ENCODE measurements at regions not wholly inside any gene's neighbourhood (a gene's known extent, or its start where the extent isn't known, plus 50 kb on each side); places are given as distances from the start of the nearest gene placed in this dataset.

GRCh38 chr11:31995032-31995431, 95.8 kb upstream of the RCN1 start:
- no peak for DNase-seq (ENCODE audit: low read depth)
- no peak for TF ChIP-seq CTCF (IDR thresholded peaks at IDR 0.05; ENCODE audit: low read depth, low read length, missing control alignments)
- no peak overlapping the region for H3K4me3 ChIP-seq (ENCODE audit: low read depth, low read length)

GRCh38 chr11:31987118-31988005, 103.5 kb upstream of the RCN1 start:
- TF ChIP-seq CTCF (IDR thresholded peaks at IDR 0.05; ENCODE audit: low read depth, low read length, missing control alignments) = no peak
- DNase-seq (ENCODE audit: low read depth) = no peak
- H3K4me3 ChIP-seq (ENCODE audit: low read depth, low read length) = no peak overlapping the region

- H3K4me3 ChIP-seq (ENCODE audit: low read depth, low read length) = no peak overlapping the region
- DNase-seq (ENCODE audit: low read depth) = no peak
- TF ChIP-seq CTCF (IDR thresholded peaks at IDR 0.05; ENCODE audit: low read depth, low read length, missing control alignments) = no peak
Observed at GRCh38 chr11:31986201-31986889, 104.5 kb upstream of the RCN1 start.

- TF ChIP-seq CTCF (IDR thresholded peaks at IDR 0.05; ENCODE audit: low read depth, low read length, missing control alignments) = no peak
- no peak for DNase-seq (ENCODE audit: low read depth)
Observed at GRCh38 chr11:31981457-31981856, 109.4 kb upstream of the RCN1 start.

GRCh38 chr11:31977343-31977742, 113.5 kb upstream of the RCN1 start:
- H3K4me3 ChIP-seq (ENCODE audit: low read depth, low read length) = no peak overlapping the region
- no peak for TF ChIP-seq CTCF (IDR thresholded peaks at IDR 0.05; ENCODE audit: low read depth, low read length, missing control alignments)

More at GRCh38 chr11:31981457-31981856, 109.4 kb upstream of the RCN1 start:
- no peak overlapping the region for H3K4me3 ChIP-seq (ENCODE audit: low read depth, low read length)

GRCh38 chr11:31974366-31975136, 116.3 kb upstream of the RCN1 start:
- DNase-seq (ENCODE audit: low read depth) = no peak
- no peak for TF ChIP-seq CTCF (IDR thresholded peaks at IDR 0.05; ENCODE audit: low read depth, low read length, missing control alignments)
- H3K4me3 ChIP-seq (ENCODE audit: low read depth, low read length) = no peak overlapping the region

More at GRCh38 chr11:31977343-31977742, 113.5 kb upstream of the RCN1 start:
- no peak for DNase-seq (ENCODE audit: low read depth)
